Urothelium cell line (cell line): ENCODE measurements at regions not wholly inside any gene's neighbourhood (a gene's known extent, or its start where the extent isn't known, plus 50 kb on each side); places are given as distances from the start of the nearest gene placed in this dataset.
"Not testable (repeated sequence)": the region's sequence is repeated elsewhere in the genome, so short reads cannot be mapped to it uniquely, and the experiment has no call there.

Experiments
- DNase-seq: peaks from one replicate; pipeline ENCODE4 v3.0.0; 2011; ENCODE audit warnings: low spot score, mixed read lengths
- FAIRE-seq: peaks from 2 replicates; lab custom pipeline; 2011; peaks lifted over from hg19 to GRCh38; lab: Jason Lieb, UNC

- no peak for FAIRE-seq
- no peak for DNase-seq
Measured at GRCh38 chrX:87078231-87078630, 439.4 kb upstream of the KLHL4 start.

GRCh38 chrX:87098477-87098876, 419.1 kb upstream of the KLHL4 start:
- DNase-seq = no peak
- no peak for FAIRE-seq

GRCh38 chrX:87105131-87105530, 412.5 kb upstream of the KLHL4 start:
- FAIRE-seq (no peak), DNase-seq (no peak)

- FAIRE-seq (no peak), DNase-seq (no peak)
Measured at GRCh38 chrX:87110142-87110541, 407.5 kb upstream of the KLHL4 start.

- DNase-seq = no peak
- no peak for FAIRE-seq
Measured at GRCh38 chrX:87140800-87141483, 376.7 kb upstream of the KLHL4 start.

GRCh38 chrX:87160435-87161010, 357.1 kb upstream of the KLHL4 start:
- DNase-seq (no peak), FAIRE-seq (no peak)

GRCh38 chrX:87167841-87168240, 349.8 kb upstream of the KLHL4 start:
- DNase-seq (no peak), FAIRE-seq (no peak)

GRCh38 chrX:87178009-87178408, 339.6 kb upstream of the KLHL4 start:
- FAIRE-seq, DNase-seq: not testable (repeated sequence)
